ENCODE measurements at regions not wholly inside any gene's neighbourhood (a gene's known extent, or its start where the extent isn't known, plus 50 kb on each side); places are given as distances from the start of the nearest gene placed in this dataset.

- H3K27me3 ChIP-seq (replicated peaks) = no peaks in the 10 kb centered on the region
- in situ Hi-C loops (cut with HindIII; ENCODE audit: low pct_ligation_motif_present, low sequenced_read_pairs) = no loop called here
- TF ChIP-seq CTCF (IDR thresholded peaks at IDR 0.05; ENCODE audit: low read depth, low read length, missing control alignments) = no peak
Observed at GRCh38 chr6:100181309-100181708, 187.3 kb upstream of the MCHR2 start.

GRCh38 chr6:100179576-100179975, 185.6 kb upstream of the MCHR2 start:
- H3K4me3 ChIP-seq (ENCODE audit: low read depth, low read length) = no peak overlapping the region
- no peak overlapping the region for H3K27ac ChIP-seq
- in situ Hi-C loops (cut with HindIII; ENCODE audit: low pct_ligation_motif_present, low sequenced_read_pairs) = no loop called here
- TF ChIP-seq CTCF (IDR thresholded peaks at IDR 0.05; ENCODE audit: low read depth, low read length, missing control alignments) = no peak
- no peaks in the 10 kb centered on the region for H3K36me3 ChIP-seq (replicated peaks)
- DNase-seq = no peak
- H3K27me3 ChIP-seq (replicated peaks) = no peaks in the 10 kb centered on the region

More at GRCh38 chr6:100181309-100181708, 187.3 kb upstream of the MCHR2 start:
- no peak for DNase-seq
- H3K36me3 ChIP-seq (replicated peaks) = no peaks in the 10 kb centered on the region
- no peak overlapping the region for H3K4me3 ChIP-seq (ENCODE audit: low read depth, low read length)
- H3K27ac ChIP-seq = no peak overlapping the region

GRCh38 chr6:100177956-100178355, 183.9 kb upstream of the MCHR2 start:
- Histone ChIP-seq H3K4me3 (ENCODE audit: low read depth, low read length) (no peak overlapping the region), H3K36me3 (replicated peaks) (no peaks in the 10 kb centered on the region), H3K27me3 (replicated peaks) (no peaks in the 10 kb centered on the region), H3K27ac (no peak overlapping the region)
- DNase-seq = no peak
- TF ChIP-seq CTCF (IDR thresholded peaks at IDR 0.05; ENCODE audit: low read depth, low read length, missing control alignments) = no peak
- in situ Hi-C loops (cut with HindIII; ENCODE audit: low pct_ligation_motif_present, low sequenced_read_pairs) = no loop called here

GRCh38 chr6:100176951-100177710, 183.1 kb upstream of the MCHR2 start:
- H3K27ac ChIP-seq = no peak overlapping the region

GRCh38 chr6:100176311-100176950, 182.4 kb upstream of the MCHR2 start:
- DNase-seq = peak; percentile 55
- Histone ChIP-seq H3K27ac (peak overlapping the region; percentile 13), H3K4me3 (ENCODE audit: low read depth, low read length) (no peak overlapping the region), H3K27me3 (replicated peaks) (no peaks in the 10 kb centered on the region), H3K36me3 (replicated peaks) (no peaks in the 10 kb centered on the region)
- in situ Hi-C loops (cut with HindIII; ENCODE audit: low pct_ligation_motif_present, low sequenced_read_pairs) = no loop called here
- TF ChIP-seq CTCF (IDR thresholded peaks at IDR 0.05; ENCODE audit: low read depth, low read length, missing control alignments) = peak; percentile 69

More at GRCh38 chr6:100176951-100177710, 183.1 kb upstream of the MCHR2 start:
- Histone ChIP-seq H3K27me3 (replicated peaks) (no peaks in the 10 kb centered on the region), H3K4me3 (ENCODE audit: low read depth, low read length) (no peak overlapping the region), H3K36me3 (replicated peaks) (no peaks in the 10 kb centered on the region)
- TF ChIP-seq CTCF (IDR thresholded peaks at IDR 0.05; ENCODE audit: low read depth, low read length, missing control alignments) = no peak
- in situ Hi-C loops (cut with HindIII; ENCODE audit: low pct_ligation_motif_present, low sequenced_read_pairs) = no loop called here
- DNase-seq = no peak

All from brain microvascular endothelial cell (primary cell).